Keratinocyte (primary cell): ENCODE measurements at regions not wholly inside any gene's neighbourhood (a gene's known extent, or its start where the extent isn't known, plus 50 kb on each side); places are given as distances from the start of the nearest gene placed in this dataset.

Experiments used
- EZH2 ChIP-seq: IDR thresholded peaks from one replicate; pipeline ENCODE4 v1.6.1; 2012; ENCODE audit warnings: inconsistent platforms, mild to moderate bottlenecking, low read length, moderate library complexity
- TF ChIP-seq, protein P1 (sequence below), 3 experiments: IDR thresholded peaks in 1 of 3; conservative IDR thresholded peaks in 1 of 3; optimal IDR thresholded peaks in 1 of 3; 2 replicates in 2 of 3; 3 replicates in 1 of 3; pipeline versions ENCODE3 to v1.5.1; 2011; ENCODE audit warnings: low read length in 3 of 3, mild to moderate bottlenecking in 3 of 3, moderate library complexity in 2 of 3, control low read depth in 1 of 3, inconsistent platforms in 1 of 3; ENCODE audit not compliant: insufficient read depth in 2 of 3; ENCODE audit errors: extremely low read depth in 1 of 3

DNA sequence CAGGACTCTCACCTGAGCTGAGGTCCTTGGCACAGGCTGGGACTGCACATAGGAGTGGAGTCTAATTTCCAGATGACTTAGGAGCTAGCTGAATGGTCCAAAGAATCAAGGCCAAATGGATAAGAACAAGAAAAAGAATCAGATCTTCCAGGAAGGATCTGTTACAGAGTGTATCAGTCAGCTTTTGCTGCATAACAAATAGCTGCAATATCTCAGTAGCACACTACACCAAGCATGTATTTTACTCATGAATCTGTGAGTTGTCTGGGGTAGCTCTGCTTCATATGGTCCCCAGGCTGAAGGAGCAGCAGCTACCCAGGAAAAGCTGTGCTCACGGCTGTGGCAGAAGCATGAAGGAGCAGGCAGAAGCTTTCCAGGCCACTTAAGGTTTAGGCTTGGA, 60.6 kb upstream of the LOXL4 start:
- TF ChIP-seq, protein P1, sequence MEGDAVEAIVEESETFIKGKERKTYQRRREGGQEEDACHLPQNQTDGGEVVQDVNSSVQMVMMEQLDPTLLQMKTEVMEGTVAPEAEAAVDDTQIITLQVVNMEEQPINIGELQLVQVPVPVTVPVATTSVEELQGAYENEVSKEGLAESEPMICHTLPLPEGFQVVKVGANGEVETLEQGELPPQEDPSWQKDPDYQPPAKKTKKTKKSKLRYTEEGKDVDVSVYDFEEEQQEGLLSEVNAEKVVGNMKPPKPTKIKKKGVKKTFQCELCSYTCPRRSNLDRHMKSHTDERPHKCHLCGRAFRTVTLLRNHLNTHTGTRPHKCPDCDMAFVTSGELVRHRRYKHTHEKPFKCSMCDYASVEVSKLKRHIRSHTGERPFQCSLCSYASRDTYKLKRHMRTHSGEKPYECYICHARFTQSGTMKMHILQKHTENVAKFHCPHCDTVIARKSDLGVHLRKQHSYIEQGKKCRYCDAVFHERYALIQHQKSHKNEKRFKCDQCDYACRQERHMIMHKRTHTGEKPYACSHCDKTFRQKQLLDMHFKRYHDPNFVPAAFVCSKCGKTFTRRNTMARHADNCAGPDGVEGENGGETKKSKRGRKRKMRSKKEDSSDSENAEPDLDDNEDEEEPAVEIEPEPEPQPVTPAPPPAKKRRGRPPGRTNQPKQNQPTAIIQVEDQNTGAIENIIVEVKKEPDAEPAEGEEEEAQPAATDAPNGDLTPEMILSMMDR (optimal IDR thresholded peaks at IDR 0.05 in 1 of 3, IDR thresholded peaks at IDR 0.05 in 1 of 3, conservative IDR thresholded peaks at IDR 0.05 in 1 of 3; ENCODE audit: extremely low read depth in 1 of 3, insufficient read depth in 2 of 3, low read length in 3 of 3) = no peak
- no peak for TF ChIP-seq EZH2
